ENCODE measurements at regions not wholly inside any gene's neighbourhood (a gene's known extent, or its start where the extent isn't known, plus 50 kb on each side); places are given as distances from the start of the nearest gene placed in this dataset.

DNA sequence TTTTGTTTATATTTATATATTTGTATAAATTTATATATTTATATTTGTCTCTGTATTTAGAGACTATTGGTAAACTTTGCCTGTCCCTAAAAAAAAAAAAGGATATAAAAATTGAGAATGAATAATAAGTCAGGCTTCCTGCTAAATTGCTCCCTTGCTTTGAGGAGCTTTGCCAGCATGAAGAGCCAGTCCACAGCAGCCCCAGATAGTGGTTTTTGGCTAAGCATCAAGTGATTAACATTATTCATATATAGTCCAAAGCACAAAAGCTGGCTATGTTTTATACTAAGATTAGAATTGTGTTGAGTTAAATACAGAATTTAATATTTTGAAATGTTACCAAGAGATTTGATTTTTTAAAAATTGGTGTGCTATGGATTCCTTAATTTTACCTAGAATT, 264.9 kb upstream of the FERD3L start:
- no peak for TF ChIP-seq POLR2AphosphoS5 (IDR thresholded peaks at IDR 0.05)
- TF ChIP-seq, protein P1, sequence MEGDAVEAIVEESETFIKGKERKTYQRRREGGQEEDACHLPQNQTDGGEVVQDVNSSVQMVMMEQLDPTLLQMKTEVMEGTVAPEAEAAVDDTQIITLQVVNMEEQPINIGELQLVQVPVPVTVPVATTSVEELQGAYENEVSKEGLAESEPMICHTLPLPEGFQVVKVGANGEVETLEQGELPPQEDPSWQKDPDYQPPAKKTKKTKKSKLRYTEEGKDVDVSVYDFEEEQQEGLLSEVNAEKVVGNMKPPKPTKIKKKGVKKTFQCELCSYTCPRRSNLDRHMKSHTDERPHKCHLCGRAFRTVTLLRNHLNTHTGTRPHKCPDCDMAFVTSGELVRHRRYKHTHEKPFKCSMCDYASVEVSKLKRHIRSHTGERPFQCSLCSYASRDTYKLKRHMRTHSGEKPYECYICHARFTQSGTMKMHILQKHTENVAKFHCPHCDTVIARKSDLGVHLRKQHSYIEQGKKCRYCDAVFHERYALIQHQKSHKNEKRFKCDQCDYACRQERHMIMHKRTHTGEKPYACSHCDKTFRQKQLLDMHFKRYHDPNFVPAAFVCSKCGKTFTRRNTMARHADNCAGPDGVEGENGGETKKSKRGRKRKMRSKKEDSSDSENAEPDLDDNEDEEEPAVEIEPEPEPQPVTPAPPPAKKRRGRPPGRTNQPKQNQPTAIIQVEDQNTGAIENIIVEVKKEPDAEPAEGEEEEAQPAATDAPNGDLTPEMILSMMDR (IDR thresholded peaks at IDR 0.05) = no peak
- TF ChIP-seq POLR2A (IDR thresholded peaks at IDR 0.05) = no peak

Data from breast epithelium (tissue), 3 donors.